Left cardiac atrium (tissue), 4 donors: ENCODE measurements at regions not wholly inside any gene's neighbourhood (a gene's known extent, or its start where the extent isn't known, plus 50 kb on each side); places are given as distances from the start of the nearest gene placed in this dataset.
A peak's percentile ranks its signal among the peaks of the same experiment; 100 is the strongest.
"Not testable (repeated sequence)": the region's sequence is repeated elsewhere in the genome, so short reads cannot be mapped to it uniquely, and the experiment has no call there.

Experiments
- ATAC-seq, 2 donors: fragments of 200-7000 bp; cut with Tn5 transposase; one replicate each; pipeline ENCODE4 v1.9.1; 2020; ENCODE audit warnings: mild to moderate bottlenecking in 2 of 2, moderate library complexity in 2 of 2
- DNase-seq: peaks from one replicate; pipeline ENCODE4 v3.0.0-alpha.2; 2020
- intact Hi-C, 2 donors: fragments of 100-400 bp; cut with DNase I; formaldehyde crosslinking; loops; one replicate each; pipeline versions ENCODE4 v1.14.1 to v1.15.1; 2022 to 2023
- donor health status: DM: no; HTN: yes; CAD: no.
- donor health status: DM: no; HTN: yes; CAD: no; lungs with severe emphysema.
- donor health status: DM: yes; HTN: yes; CAD: no.
- donor health status: Dilated cardiomyopathy.

- not testable (repeated sequence) for DNase-seq, ATAC-seq
- intact Hi-C loops = loop anchor here in 1 of 2 donors (10.0 kb wide), 1 partner anchor 111 kb away; no protein-coding TSS in a partner anchor
Measured at GRCh38 chr9:124123621-124124020, 112.1 kb downstream of the LHX2 start.

GRCh38 chr9:124124729-124125650 is 113.4 kb downstream of the LHX2 start:
- DNase-seq (no peak), ATAC-seq (no peak)
- intact Hi-C loops = loop anchor here (5.0 to 10.0 kb wide), 3 partner anchors 110 to 412 kb away; no protein-coding TSS in a partner anchor

GRCh38 chr9:124125651-124125977 is 114.0 kb downstream of the LHX2 start:
- no peak for ATAC-seq
- intact Hi-C loops = loop anchor here (5.0 to 10.0 kb wide), 3 partner anchors 109 to 412 kb away; no protein-coding TSS in a partner anchor

DNA sequence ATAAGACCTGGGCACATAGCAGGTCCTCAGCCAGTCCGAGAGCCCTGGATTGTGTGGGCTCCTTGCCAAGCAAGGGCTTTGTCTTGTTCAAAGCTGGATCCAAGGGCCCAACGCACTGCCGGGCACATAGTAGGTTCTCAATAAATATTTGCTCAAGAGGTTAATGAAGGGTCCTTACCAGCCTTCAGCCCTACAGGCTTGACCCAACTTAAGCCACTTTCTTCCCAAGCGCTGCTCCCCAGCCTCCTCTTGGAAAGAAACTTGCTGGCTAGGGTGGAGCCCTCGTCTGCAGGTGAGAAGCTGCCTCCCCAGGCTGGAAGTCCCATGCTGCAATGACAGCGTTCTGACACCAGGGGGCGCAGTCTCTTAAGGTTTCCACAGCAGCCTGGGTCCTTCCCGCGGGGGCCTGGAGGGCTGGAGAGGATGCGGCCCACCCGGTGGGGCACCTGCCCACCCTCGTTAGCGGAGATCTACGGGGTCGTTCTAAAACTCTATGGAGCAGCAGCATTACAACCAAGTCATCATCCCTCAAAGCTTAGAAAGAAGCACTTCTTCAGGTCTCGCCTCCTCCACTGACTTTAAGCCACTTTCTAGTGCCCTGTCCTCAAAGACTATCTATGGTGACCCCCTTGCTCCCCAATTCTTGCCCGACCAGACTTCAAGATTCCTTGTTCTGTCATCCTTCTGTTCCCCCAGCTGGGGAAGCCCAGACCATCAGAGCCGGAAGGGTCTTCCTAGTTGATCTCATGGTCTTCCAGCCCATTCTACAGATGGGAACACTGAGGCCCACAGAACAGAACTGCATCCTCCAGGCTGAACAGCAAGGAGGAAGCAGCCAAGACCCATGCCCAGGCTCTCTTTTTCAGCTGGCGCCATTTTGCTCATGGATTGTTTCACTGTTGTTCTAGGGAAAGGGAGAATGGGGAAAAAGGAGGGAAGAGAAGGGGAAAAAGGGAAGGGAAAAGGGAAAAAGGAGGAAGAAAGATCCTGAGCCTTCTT is 115.4 kb downstream of the LHX2 start:
- intact Hi-C loops = loop anchor here (1.0 to 10.0 kb wide), 4 partner anchors 108 to 410 kb away; no protein-coding TSS in a partner anchor
- ATAC-seq = peak; percentile 64 to 75
- peak; percentile 74 for DNase-seq

More at GRCh38 chr9:124125651-124125977, 114.0 kb downstream of the LHX2 start:
- DNase-seq = no peak

DNA sequence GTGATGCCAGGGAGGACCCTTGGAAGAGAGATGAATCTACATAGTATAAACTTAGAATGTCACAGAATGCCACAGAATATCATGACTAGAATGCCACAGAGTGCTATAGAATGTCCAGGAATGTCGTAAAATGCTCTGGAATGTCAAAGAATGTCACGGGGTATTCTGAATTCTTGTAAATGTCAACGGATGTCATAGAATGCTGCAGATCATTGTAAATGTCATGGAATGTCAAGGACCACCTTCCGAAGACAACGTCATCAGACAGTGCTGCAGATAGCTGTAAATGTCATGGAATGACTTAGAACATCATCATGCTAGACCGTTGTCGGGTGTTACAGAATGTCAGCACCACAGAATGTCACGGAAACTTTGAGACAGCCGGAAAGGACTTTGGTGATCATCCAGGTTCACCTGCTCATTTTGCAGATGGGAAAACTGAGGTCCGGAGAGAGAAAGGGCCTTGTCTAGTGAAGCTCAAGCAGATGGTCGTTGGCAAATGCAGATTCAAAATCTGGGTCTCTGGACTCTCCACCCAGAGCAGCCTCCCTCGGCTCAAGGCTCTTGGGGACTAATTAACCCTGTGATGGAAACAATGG is 117.1 kb downstream of the LHX2 start:
- intact Hi-C loops = loop anchor here (5.0 to 10.0 kb wide), 3 partner anchors 106 to 409 kb away; no protein-coding TSS in a partner anchor
- no peak for ATAC-seq
- no peak for DNase-seq

DNA sequence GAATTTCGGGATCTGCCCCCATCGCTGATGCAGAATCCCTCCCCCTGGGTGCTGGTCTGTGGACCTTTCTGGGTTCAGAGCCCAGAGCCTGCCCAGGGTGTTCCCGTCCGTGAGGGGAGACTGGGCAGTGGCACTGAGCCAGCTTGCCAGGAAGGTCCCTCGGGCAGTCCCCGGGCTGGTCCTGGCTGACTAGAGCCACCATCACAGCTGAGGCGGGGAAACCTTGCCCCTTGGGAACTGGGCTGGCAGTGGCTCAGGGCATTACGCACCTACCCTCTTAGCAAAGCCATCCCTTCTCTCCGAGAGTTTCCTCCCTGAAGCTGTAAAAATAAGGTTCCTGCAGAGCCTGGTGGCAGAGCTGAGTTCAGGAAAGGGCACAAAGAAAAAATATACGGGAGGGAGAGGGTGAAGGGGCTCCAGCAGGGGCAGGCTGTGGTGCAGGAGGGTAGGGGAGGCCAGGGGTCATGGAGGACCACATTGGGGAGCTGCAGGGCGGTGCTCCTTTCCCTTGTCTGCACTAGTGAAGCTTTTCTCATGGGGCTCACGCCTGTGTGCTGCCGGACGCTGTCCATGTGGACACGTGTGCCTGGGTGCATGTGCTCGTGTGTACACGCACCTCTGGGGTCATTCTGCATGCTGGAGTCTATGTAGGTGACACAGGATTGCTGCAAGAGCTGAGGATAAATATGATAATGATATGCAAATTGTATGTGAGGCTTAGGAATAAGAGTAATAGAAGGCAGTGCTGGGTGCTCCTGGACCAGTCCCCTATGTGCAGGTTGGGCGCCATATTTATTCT is 118.9 kb downstream of the LHX2 start:
- intact Hi-C loops = no loop called here
- ATAC-seq (no peak), DNase-seq (no peak)

DNA sequence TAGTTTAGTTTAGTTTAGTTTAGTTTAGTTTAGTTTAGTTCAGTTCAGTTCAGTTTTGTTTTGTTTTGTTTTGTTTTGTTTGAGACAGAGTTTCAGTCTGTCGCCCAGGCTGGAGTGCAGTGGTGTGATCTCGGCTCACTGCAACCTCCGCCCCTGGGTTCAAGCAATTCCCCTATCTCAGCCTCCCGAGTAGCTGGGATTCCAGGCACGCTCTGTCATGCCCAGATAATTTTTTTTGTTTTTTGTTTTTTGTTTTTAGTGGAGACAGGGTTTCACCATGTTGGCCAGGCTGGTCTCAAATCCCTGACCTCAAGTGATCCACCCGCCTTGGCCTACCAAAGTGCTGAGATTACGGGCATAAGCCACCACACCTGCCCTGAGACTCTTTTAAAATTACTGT is 120.0 kb downstream of the LHX2 start:
- DNase-seq, ATAC-seq, intact Hi-C loops: not testable (repeated sequence)

DNA sequence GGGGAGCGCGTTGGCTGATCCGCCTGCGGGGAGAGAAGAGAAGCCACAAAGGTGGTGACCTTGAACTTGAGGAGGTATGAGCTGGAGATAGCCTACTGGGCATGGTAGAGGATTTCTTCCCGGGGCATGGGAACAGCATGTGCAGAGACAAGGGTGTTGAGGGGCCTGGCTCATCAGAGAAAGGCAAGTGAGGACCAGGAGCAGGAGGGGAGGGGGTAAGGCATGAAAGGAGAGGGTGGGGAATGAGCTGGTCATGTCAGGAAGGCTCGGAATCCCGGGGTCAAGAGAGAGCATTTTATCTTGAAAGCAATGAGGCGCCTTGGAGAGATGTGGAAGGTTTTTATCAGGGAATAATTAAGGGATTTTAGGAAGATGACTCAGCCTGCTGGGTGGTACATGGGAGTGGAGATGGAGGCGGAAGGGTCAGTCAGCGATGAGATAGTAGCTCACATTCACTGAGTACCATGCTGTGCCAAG is 121.1 kb downstream of the LHX2 start:
- intact Hi-C loops = no loop called here
- ATAC-seq (peak in 1 of 2 donors; percentile 92), DNase-seq (no peak)

GRCh38 chr9:124133727-124134126 is 122.2 kb downstream of the LHX2 start:
- DNase-seq (no peak), ATAC-seq (peak; percentile 42 to 51)
- intact Hi-C loops = no loop called here

- no peak for ATAC-seq
- intact Hi-C loops = no loop called here
Measured at GRCh38 chr9:124134526-124134925, 123.0 kb downstream of the LHX2 start.

DNA sequence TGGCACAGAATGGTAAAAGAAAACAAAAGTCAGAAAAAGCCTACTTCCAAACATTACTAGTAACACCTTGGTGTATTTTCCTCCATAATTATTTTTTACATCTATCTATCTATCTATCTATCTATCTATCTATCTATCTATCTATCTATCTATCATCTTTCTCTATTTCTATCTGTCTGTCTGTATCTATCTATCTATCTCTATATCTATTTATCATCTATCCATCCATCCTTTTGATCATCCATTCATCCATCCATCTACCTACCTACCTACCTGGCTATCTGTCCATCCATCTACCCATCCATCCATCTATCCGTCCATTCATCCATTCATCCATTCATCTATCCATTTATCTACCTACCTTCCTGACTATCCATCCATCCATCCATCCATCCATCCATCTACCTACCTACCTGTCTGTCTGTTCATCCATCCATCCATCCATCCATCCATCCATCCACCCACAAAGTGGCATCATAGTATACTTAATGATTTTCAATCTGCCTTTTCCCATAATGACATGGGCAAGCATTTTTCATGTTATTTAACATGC is 121.9 kb upstream of the NEK6 start:
- no peak for DNase-seq
- intact Hi-C loops = no loop called here
- ATAC-seq = no peak

More at GRCh38 chr9:124134526-124134925, 123.0 kb downstream of the LHX2 start:
- no peak for DNase-seq

- no peak for DNase-seq
- intact Hi-C loops = no loop called here
- peak in 1 of 2 donors; percentile 72 for ATAC-seq
Measured at GRCh38 chr9:124137009-124137943, 120.5 kb upstream of the NEK6 start.

DNA sequence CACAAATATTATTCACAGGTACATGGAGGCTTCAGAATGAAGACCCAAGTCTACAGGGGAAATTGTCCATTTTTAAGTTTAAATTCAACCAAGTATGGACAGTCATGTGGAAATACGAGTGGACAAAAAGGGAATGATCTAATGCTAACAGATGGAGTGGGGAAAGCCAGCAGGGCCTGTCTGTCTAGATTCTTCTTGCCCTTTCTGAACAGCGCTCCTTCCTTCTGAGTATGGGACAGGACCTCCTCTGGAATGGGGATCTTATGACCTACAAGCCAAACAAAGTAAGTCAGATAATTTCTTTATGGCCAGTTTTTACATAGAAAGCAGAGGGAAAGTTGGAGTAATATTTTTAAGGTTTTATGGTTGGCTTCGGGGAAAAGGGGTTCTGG is 119.8 kb upstream of the NEK6 start:
- no peak for ATAC-seq
- intact Hi-C loops = no loop called here
- no peak for DNase-seq

DNA sequence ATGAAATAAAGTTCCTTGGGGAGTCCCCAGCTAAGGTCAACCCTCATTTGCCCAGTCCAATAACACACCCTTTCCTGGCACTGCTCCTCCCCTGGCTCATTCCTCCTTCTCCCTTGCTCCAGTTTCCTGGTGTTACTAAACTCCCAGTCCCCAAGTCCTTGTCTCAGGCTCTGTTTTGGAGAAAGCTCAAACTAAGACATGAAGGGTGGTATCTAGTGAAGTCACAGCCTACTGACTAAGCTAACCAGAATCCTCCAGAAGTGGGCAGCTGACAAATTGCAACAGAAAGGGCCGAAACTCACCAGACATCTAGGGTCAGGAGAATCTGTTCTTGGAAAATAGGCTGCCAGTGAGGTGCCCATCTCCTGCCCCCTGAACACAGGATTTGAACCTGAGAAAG is 118.7 kb upstream of the NEK6 start:
- intact Hi-C loops = no loop called here
- peak in 1 of 2 donors; percentile 75 for ATAC-seq
- no peak for DNase-seq

DNA sequence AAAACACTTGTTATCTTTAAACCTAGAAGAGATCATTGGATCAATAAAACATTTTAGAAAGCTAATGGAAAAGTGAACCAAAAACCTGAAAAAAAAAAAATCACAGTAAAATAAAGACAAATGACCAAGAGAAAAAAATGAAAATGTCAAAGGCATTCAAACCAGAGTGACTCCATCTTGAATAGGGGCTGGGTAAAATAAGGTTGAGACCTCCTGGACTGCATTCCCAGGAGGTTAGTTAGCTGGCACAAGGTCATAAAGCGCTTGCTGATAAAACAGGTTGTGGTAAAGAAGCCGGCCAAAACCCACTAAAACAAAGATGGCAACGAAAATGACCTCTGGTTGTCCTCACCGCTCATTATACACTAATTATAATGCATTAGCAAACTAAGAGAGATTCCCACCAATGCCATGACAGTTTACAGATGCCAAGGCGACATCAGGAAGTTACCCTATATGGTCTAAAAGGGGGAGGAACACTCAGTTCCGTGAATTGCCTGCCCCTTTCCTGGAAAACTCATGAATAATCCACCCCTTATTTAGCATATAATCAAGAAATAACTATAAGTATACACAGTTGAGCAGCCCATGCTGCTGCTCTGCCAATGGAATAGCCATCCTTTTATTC is 116.7 kb upstream of the NEK6 start:
- ATAC-seq (no peak), DNase-seq (no peak)
- intact Hi-C loops = no loop called here

- DNase-seq, ATAC-seq, intact Hi-C loops: not testable (repeated sequence)
Measured at GRCh38 chr9:124144561-124145123, 113.1 kb upstream of the NEK6 start.
